GM21367 (cell line): ENCODE measurements at regions not wholly inside any gene's neighbourhood (a gene's known extent, or its start where the extent isn't known, plus 50 kb on each side); places are given as distances from the start of the nearest gene placed in this dataset.

Source experiments
- ATAC-seq: cut with Tn5 transposase; IDR thresholded peaks from one replicate; pipeline ENCODE4 v1.9.1; 2021; ENCODE audit not compliant: unreplicated experiment

DNA sequence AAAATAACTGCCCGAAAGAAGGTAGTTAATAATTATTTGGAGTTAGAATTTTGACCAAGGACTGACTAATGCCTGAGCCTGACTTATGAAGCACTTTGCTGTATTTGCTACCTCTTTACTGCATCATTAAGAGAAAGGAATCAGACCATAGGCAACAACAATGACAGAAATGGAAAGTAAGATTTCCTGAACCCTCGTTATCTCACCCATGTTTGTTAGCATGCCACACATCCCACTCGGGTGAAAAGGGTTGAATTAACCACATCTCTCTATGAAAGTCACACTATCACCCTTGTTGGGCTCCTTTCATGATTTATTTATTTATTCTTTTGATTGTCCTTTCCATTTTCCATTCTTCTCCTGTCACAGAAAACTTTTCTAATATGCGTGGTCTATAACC lies 59.6 kb downstream of the OLIG3 start:
- no peak for ATAC-seq

DNA sequence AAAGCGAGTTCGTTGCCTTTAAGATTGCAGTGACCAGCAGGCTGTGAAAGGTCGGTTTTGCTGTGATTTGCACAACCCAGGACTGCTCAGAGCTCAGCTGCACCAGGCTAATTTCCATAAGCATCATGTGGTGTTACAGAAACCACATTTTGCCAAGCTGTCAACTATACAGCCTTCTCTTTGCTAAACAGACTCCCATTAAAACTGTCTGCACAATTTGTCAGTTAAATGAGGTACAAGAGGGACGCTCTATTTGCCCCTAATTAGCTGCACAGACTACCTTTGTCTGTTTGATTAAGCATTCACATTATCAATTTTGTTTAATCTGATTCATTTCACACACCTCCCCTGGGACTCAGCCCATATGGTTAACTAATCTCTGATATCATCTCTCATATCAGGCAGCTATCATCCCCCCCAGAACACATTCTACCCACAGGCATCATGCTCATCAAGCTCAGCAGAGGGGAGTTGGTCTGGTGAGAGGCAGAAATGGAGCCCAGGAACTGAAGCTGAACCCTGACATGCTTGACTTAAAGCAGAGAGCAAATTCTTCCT lies 62.1 kb downstream of the OLIG3 start:
- peak; percentile 50 for ATAC-seq

DNA sequence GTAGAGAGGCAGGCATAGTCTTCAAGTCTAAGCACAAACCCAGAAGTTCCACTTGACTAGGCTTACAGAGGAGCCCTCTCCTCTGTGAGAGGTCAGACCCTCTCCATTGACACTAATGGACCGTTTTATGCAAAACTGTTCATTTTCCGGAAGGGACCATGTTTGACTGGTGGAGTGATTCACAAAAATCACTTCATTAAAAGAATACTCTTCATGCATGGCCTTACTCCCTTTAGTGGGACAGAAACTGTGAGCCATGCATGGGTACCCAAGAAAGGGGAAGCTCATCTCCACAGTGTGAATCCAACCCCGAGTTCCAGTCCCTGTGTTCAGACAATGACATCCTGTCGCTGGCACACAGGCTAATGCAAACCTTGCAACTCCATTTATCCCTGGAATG lies 63.2 kb downstream of the OLIG3 start:
- peak; percentile 66 for ATAC-seq

DNA sequence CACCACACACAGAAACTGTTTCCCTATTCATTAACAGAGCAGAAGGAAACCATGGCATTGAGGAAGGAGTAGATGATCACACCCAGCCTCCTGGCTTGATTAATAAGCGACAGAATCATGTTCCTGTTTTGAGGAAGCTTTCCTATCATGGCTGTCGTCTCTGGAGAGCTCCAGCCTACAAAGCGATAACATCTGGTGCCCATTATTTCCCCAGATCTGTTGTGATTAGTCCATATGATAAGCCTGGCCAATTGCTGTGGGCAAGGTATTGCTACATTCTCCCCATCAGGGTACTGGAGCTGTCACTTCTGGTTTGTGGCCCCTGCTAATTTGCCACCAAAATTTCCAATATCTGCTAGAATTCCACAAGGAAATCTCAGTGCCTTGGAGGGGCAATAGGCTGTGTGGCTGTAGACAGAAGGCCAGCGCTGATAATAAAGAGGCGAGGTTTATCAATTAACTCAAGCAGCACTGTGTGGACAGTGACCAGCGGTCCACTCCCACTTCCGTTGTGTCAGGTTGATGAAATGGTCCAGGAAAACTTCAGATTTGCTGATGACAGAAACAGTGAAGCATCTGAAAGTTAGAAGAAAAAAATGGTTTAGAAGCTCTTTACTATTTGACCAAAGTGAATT lies 66.4 kb downstream of the OLIG3 start:
- ATAC-seq = no peak

DNA sequence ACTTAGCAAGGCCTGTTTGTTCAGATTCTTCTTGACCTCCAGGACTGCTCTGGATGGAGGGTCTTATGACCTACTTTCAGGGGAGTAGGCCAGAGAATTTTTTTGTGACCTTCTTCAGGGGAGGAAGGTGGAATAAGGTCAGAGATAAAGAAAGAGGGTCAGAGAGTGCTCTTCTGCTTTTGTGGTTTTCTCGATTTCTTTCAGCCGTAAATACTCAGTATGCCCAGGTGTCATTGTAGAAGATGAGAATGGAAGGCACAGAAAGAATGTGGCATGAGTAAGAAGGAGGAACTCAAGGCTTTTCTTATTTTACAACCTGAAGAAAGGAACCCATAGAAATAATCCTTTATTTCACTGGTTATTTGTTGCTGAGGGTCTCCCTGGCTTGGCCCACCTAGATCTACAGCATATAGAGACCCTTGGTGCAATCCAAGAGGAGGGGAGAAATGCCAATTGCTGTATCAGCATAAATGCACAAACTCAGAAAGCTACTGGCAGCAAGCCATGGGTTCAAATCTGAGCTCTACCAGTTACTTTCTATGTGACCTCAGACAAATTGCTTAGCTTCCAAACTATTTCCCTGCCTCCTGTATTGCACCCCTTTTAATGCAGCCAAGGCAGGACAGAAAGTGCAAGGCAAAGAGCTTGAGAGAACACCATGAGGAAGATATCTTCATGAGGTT lies 68.0 kb downstream of the OLIG3 start:
- no peak for ATAC-seq

DNA sequence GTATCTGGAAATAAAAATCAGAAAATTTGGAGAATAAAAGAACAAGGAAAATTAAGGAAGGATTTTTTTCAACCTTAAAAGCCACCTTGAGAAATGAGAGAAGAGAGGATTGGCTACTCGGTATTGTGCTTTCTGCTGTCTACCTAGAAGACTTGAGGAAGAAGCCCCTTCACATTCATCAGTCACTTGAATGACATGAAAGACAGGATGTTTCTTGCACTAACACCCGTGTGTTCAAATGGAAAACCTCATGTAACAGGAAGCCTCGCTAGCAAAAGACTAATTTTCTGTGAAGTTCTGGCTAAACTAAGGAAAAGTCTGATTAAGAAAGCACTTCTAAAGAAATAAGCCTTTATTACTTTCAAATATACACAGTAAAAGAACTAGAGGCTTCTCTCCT lies 69.9 kb downstream of the OLIG3 start:
- no peak for ATAC-seq

DNA sequence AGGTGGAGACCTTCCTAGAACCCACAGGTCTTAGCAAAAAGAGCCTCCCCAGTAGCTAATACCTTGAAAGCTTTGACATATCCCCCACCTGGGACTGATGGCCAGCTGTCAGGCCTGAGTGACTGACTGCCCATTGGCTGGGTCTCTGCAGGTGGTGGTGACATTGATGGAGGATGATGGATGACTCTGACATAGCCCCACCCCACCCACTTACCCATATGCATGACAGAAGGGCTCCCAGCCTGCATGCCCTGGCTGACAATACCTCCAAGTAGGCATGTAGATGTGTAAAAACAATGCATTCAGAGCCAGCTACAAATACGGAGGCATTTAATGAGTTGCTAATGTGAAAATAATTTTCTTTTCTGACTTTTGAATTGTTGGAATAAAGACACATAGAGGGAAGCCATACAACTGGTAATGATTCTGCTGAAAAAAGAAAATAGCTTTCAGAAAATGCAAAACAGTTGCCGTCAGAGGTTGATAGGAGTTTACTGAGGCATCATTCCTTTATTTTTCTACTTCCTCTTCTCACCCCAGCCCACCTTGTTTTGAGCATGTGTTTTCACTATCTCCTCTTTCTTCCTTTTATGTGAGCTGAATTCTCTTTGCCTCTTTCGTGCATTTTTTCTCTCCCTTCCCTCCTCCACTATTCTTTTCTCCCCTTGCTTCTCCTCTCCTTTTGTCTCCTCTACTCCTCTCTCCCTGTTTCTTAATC lies 70.6 kb downstream of the OLIG3 start:
- ATAC-seq = no peak

DNA sequence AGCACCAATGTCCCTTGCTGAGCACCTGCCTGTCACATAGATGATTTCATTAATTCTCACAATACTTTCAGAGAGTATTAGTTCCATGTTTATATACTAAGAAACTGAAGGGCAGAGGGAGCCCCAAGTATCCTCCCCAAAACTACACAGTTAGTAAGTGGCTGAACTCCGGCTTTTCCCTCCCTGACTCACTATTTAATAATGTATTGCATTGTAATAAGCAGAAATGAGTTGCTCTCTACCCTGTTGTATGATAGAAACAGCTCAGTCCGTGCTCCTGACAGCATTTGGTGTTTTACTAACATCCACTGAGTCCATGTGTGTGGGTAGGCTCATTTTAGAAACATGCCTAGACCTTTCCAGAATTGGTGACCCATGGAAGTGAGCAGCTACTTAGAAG lies 76.8 kb downstream of the OLIG3 start:
- ATAC-seq = no peak

DNA sequence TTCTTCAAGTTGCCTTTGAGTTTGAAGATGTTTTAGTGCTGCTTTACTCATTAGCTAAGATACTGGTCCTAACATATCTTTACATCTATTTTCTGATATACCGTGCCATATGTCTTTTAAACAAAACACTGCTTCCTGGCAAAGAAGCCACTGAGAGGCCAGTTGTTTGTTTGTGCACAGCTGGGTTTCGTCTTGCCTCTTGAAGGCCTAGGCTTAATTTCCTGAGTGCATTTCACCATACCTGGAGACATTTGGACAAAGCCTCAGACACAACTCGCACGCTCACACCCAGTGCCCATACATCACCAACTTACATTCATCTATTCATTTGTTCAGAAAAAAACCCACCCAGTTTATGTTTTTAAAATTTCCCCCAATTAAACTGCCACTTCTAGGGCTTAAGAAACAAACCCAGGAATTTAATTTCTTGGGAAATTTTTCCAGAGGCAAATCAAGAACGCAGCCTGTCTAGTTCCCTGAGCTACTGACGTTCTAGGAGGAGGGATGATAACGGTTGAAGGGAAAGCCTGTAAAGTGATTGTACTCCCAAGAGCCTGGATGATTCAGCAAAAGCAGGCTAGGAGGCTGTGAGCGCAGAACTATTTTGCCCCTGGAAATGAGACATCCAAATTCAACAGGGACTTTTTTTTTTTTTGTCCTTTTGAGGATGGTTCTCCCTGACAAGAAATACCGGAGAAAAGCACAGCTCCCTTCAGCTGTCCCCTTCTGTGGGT lies 77.7 kb downstream of the OLIG3 start:
- no peak for ATAC-seq

DNA sequence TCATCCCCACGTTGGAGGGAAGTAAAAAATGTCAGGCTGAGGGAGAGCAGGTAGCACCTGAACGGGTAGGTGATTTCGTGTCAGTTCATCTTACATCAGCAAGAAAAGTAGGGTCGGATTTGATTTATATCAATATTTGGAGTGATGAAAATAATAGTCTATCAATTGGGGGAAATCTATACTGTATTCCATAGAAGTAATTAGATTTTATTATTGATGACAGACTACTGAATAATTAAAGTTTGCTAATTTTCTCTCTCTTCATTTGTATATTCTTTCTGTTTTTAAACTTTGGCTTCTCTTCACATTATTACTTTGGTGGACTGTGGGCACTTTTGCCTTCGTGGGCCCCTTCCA lies 78.4 kb downstream of the OLIG3 start:
- ATAC-seq = no peak

DNA sequence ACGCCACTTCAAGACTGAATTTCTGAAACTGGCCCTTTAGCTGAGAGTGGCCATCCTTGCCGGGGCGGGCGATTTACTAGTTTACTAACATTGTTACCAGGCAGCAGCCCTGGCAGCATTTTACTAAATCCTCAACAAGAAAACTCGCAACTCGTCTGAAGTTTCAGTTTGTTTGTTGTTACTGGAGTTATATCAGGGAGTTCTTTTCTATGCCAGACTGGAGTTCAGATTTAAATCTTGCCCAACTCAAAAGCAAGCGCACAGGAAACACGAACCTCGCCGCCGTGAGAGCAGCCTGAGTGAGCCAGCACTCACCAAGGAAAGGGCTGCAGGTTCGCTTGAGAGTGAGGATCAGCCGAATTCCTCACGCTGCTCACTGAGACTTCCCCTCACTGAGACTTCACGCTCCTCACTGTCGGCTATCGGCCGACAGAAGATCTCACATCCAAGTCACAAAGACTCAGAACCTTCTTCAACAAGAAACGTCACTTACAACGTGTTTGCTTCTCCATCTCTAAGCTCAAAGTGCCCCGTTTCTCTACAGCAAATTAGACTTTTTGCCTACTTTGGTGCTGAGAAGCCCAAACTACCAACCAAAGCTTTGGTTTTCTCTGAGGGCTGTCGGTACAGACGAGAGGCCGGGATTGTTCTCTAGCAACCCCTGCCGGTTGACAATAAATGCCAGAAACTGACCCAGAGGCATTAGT lies 78.9 kb downstream of the OLIG3 start:
- no peak for ATAC-seq

DNA sequence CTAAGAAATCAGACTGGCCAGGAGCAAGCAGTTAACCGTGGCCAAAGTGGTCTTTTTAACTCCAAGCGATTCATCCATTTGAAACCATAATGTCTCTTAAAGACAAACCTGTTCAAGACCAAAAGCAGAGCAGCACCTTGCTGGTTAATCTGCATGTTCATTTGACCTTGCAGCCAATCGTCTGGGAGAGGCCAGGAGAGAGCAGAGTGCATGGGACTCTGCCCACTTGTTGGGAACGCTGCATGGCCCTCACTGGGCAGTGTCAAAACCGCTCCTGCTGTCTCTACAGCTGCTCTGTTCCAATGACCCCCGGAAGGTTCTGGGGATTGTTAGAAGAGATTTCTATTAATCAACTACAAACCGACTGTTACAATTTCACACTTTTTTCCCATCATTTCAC lies 79.6 kb downstream of the OLIG3 start:
- no peak for ATAC-seq

DNA sequence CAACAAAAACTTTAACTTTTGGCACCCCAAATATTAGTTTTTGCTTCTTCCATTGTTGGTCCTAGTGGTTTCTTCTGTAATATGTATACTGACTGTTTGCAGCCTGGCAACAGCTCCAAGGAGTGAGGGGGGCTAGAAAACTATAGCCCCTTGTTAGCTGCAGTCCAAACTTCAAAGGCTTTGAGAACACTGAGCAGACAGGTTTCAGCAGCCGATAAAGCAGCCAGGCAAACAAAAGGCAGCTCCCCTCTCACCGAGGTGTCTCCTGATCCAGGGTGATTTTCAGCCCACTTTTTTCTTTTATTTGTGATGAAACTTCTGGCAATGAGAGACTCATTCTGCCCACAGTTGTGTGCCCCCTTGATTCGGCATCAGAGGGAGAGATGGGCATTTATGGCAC lies 80.7 kb downstream of the OLIG3 start:
- no peak for ATAC-seq

DNA sequence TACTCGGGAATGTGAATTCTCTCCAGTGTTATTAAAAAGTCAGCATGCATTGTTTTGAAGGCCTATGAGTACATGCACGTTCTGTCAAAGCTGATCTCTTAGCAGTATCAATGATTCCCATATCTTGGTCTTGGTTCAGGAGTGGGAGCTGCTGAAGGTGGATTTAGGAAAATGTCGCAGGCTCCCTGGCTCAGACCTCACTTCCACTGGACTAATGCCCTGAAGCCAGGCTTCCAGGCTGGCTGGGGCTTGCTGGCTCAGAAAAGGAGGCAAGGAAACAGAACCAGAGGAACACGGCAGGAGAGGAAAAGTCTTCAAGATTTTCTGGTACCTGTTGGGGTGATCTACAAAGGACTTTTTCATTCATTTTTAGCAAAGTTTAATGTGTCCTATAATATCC lies 81.6 kb downstream of the OLIG3 start:
- ATAC-seq = no peak

DNA sequence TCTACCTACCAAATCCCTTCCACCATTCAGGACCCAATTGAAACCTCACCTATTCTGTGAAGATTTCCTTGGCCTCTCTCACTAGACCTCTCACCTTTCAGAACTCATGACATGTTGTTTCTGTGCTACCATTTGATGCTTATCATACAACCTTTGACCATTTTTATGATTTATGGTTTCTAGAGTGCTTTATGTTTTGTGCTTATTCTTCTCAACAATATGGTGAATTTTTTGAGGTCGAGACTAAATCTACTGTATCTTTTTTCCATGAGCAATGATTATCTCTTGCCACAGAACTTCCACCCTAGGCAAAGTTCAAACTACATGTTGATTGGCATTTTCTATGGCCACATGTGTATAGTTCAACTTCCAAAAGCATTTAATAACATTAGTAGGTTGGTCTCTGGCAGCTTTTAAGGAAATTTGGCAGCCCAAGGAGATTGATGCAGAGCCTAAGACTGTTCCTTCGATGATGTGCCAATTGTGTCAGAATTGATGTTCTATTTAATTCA lies 84.9 kb downstream of the OLIG3 start:
- no peak for ATAC-seq

DNA sequence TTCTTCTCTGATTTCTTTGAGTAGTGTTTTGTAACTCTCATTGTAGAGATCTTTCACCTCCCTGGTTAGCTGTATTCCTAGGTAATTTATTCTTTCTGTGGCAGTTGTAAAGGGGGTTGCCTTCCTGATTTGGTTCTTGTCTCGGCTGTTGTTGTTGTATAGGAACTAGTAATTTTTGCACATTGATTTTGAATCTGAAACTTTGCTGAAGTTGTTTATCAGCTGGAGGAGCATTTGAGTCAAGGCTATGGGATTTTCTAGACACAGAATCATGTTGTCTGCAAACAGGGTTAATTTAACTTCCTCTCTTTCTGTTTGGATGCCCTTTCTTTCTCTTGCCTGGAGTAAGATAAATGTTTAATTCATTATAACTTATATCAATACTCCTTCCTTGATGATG lies 86.4 kb downstream of the OLIG3 start:
- no peak for ATAC-seq

DNA sequence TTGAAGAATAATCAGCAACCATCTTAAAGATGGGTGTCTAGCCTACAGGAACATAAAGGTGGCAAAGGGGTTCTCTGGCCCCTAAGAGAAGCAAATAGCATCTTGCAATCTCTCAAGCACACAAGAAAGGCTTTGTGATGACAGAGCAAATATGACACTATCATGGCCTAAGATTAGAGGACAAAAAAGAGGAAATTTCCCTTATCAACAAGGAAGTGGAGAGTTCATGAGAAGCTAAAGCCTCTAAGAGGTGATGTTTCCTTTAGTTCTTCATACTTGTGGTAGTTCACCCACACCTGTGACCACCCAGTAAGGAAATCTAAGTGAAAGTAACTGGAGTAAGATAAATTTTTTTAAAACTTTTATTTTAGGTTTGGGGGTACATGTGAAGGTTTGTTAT lies 88.4 kb downstream of the OLIG3 start:
- no peak for ATAC-seq

DNA sequence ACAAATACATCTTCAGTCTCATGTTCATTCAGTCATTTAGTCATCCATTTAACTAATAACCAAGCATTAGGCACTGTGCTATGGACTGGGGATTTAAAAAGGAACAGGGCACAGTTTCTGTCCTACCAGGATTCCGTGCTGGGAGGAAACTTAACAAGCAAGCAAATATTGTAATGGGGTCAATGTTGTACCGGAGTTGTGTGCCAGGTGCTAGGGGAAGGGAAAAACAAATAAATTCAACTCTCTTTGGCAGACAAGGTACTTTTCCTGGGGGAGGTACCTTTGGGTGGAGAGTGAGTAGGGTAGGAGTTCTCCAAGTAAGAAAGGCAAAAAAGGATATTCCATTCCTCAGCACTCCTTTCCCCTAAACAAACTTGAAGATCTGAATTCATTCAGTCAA lies 90.3 kb downstream of the OLIG3 start:
- ATAC-seq = no peak

DNA sequence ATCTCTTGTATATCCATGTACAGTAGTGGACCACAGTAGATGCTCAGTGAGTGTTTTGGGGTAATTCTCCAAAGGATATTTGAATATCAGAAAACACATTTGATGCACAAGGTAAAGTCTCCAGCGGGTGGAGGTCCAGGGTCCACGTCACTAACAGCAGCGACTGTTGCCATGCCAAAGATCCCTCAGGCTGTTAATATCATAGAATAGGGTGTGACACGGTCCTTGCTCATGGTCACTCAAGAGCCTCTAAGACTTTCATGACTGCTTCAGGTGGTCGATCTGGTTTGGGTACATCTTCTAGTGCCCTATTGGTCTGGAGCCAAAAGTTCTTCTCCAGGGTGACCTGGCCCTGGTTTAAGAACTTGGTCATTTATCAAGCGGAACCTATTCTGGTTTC lies 90.8 kb downstream of the OLIG3 start:
- ATAC-seq = no peak

DNA sequence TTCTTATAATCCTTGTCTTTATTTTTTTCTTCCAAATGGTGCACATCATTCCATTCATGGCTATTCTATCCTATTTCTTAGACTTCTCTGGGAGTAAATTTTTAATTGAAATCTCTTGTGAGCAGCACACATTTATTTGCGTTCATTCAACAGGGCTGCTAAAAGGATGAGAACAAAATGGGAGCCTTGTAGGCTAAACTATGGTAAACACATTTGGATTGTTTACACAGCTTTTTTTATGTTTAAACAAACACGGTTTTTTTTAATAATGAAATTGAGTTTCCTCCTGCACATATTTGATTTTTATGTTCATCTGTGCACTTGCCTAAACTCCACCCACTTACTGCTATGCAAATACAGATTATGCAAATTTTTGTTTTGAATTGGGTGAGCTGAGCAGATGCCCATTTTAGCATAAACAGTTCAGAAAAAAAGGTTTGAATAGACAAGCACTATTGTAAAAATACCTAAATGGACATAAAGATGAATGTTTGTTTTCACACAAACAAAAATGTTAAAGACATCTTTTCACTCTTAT lies 92.0 kb downstream of the OLIG3 start:
- ATAC-seq = no peak
